NCI-H510A treated with DMSO at 0.1 percent for 48 hours (cell line): ENCODE measurements at regions not wholly inside any gene's neighbourhood (a gene's known extent, or its start where the extent isn't known, plus 50 kb on each side); places are given as distances from the start of the nearest gene placed in this dataset.
A peak's percentile ranks its signal among the peaks of the same experiment; 100 is the strongest.

Source experiments
- DNase-seq: peaks from one replicate; lab custom pipeline; 2025; lab: John Stamatoyannopoulos, UW

DNA sequence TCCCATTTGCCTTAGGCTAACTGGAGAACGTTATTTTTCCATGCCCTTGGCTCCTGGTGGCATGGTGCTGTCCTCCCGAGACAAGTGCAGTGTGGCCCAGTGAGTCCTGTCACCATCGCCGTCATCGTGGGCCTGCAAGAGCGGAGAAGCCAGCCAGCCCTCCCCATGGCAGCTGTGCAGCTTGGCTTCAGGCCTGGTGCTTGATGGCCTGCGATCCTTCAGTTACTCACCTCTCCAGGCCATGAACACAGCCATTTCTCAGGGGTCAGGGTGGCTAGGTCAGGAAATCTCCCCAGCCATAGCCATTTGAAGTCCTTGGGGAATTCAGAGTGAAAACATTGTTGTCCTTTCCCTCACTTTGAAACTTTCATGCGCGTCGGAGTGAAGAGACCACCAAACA lies 189.0 kb upstream of the RGMA start:
- no peak for DNase-seq

DNA sequence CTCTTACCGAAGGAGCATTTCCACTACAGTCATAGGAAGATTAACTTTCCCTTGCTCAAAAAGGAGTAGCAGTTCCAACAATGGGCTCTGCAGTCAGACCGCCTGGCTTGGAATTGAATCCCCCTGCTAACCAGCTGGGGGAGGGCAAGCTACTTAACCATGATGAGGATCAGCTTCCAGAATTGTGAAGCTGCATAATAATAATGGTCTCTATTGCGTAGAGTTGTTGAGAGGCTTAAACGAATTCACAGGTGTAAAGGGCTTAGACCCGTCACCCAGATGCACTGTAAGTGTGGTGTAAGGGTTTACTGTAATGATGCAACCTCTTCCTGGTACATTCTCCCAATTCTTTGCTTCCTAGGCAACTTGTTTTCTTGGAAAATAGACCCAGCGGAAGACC lies 185.2 kb upstream of the RGMA start:
- DNase-seq, result no peak

DNA sequence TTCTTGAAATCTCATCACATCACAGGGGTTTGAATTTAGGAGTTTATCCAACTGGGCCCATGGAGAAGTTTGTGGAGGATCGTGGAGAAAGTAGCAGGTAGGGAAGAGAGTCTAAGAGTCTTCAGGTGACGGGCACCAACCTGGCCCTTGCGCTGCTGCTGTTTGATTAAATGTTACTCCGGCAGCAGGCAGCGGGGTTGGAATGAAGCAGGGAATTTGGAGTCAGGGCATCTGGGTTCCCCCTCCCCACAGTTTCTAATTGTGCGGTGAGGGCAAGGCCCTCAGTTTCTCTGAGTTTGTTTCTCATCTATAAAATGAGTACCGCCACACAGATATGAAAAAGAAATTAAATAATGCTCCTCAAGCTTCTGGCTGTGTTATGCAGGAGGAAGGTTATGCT lies 182.9 kb upstream of the RGMA start:
- no peak for DNase-seq

DNA sequence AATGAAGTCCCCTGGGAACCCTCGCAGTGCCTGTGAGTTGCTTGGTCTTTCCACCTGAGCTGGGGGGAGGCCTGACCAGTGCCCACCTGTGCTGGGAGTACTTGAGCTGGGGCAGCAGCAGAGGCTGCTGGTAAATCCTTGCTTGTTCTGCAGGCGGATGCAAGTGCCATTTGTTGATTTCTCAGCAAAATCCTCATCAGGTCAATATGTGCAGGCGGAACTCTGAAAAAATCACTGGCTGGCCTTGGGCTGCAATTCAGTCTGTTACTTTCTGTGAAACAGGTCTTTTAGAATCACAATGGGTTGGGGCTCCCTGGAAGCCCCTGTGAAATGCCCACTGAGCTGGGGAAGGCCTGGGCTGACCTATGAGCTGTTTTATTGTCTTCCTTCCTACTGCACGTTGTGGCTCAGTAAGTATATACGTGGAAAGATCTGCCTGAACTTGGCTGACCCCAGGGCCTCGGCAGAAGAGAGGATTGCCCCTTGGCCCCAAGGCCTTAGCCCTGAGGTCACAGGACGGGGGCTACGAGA lies 182.0 kb upstream of the RGMA start:
- DNase-seq, result no peak

DNA sequence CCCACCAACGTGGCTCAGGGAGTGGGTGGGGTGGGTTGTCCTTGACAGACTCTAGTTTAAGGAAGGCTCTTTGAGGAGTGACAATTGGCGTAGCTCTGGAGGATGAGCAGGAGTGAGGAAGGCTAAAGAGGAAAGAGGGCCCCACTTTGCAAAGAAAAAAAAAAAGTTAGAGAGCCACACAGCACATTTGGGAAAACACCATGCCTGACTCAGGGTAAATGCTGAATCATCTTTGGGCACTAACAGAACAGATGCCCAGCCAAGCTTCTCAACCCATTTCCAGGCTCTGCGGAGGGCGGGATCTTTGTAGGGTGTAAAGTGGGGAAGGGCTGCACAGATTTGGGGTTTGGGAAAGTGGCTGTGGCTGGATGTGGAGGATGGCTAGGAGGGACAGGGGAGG lies 179.1 kb upstream of the RGMA start:
- no peak for DNase-seq

DNA sequence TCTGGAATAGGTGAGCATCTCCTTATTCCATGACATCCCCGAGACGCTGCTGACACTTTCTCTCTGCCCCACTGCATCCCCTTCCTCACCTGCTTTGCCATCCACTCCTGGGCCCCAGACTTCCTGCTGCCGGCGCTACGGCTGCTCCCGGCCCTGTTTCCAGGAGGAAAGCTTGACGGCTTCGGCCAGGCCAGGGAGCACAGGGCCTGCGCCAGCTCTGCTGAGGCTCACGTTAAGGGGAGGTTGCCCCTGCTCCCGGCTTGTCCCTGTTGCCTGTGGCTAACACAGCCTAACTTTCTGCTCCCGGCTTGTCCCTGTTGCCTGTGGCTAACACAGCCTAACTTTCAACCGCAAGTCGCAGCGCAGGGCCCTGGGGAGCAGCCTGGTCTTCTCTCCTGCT lies 177.3 kb upstream of the RGMA start:
- DNase-seq, result no peak

DNA sequence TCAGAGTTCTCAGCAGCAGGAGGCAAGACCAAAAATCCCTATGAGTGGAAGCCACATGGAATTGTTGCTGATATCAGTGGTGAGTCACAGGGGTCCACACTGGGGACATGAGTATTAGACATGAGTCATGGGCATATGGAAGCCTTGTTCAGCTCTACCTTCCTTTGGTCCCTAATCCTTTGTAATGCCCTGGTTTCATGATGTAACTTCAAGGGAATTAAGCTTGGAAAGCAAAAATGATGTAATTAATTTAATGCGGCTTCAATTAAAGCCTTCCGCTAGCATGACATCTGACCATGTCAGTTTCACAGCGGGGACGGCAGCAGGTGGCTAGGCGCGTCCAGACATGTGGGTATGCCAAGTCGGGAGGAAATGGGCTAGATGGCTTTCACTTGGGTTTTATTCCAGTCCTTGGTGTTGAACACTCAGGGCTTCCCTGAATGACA lies 176.1 kb upstream of the RGMA start:
- peak; percentile 2 for DNase-seq

DNA sequence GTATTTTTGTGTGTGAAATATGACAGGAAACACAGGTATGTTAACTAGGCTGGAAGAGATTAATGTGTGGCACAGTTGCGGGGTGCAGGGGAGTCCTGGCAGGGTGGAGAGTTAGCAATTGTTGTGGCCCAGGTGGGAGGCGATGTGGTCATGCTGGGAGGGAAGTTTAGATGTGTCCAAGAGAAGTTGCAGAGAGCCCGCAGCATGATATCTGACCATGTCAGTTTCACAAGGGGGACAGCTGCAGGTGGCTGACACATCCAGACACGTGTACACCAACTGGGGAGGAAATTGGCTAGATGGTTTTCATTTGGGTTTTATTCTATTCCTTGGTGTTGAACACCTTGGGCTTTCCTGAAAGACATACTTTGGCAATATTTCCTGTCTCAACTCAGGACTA lies 172.8 kb upstream of the RGMA start:
- no peak for DNase-seq

DNA sequence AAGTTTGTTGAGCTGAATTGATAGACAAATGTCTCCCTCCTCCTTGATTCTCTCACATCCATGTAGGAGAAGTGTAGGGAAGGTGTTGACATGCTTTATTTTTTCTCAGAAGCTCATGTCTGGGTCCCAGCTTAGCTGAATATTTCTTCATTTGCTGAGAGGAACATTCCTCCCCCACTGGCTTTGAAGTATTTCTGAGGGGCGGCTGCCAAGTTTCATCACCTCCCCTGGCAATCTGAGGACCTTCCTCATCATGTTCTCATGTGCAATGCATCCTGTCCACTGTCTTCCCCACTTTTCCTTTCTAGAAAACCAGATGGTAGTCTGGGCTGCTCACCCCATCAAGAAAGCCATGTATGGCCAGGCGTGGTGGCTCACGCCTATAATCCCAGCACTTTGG lies 168.9 kb upstream of the RGMA start:
- no peak for DNase-seq

DNA sequence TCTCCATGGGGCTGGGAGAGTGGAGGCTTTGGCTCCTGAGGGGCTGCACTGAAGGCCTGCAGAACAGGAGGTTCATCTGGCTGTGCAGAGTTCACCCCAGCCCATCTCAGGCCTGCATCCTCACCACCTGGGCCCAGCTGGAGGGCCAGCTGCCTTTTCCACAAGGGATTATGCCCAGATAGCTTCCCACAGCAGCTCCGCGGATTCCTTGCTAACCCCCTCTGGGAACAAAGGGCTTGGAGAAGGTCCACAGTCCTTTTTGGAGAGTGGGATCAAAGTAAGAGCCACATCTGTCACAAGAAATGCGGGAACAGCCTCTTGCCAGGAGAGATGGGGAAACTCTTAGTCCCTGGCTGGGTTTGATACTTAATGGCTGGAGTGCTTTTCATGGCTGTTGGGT lies 164.7 kb upstream of the RGMA start:
- no peak for DNase-seq

DNA sequence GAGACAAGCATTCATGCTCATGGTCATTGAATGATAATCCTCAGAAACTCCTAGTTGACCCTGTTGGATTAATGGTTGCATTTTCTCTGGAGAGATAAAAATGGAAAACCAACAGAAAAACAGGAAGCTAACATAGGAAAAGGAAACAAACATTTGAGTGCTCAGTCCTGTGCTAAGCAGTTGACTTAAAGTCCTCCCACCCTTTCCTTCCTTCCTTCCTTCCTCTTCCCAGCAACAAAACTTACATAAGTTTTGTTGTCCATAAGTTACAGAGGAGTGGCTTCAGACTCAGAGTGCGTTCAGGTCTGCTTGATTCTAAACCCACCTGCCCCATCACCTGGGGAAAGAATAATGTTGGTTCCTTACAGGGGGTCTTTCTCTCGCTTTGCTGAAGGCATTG lies 163.8 kb upstream of the RGMA start:
- DNase-seq, result no peak

DNA sequence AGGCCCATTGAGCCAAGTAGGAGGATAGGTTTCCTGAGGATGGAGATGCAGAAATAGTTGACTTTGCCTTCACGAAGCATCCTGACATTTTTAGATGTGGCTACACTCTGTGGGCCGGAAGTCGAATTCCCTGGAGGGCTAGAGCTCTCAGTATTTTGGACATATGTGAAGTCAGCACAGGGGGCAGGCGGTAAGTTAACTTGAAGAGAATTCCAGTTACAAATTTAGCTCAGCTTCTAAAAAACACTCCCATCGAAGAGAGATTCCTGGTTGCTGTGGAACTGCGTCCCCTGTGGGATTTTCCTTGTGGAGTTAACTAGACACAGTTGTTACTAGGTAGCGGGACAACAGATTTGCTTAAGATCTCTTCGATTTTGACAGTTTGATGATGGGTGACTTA lies 161.9 kb upstream of the RGMA start:
- DNase-seq, result no peak

DNA sequence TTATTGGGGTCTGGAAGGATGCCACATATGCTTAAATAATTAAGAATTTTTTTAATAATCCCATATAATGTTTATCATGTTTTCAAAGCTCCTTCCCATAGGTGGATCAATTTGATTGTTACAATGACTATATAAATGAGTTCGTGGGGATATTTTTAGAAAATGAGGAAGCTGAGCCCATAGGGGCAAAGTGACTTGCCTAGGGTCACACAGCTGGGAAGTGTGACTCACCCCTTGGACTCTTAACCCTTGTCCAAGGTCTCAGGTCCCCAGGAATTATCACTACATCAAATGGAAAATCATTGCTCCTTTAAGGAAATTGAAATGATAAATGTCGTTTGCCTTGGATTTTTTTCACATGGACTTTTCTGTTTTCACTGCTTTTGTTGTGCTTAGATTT lies 161.2 kb upstream of the RGMA start:
- no peak for DNase-seq

DNA sequence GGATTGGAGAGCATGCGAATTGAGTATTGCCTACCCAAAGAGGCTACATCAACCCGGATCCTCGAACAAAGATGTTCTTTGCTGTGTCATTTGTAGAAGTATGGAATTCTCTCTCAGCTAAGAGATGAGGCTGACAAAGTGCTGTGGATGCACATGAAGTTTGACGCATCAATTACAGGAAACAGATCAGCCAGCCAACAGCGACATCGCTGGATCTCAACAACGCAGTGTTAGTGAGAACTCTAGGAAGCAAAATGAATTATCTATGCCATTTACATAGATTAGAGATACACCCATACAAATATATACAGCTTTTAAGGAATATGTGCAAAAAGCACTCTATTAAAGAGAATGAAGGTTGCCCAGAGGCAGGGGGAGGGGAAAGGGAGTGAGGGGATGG lies 160.6 kb upstream of the RGMA start:
- DNase-seq, result no peak

DNA sequence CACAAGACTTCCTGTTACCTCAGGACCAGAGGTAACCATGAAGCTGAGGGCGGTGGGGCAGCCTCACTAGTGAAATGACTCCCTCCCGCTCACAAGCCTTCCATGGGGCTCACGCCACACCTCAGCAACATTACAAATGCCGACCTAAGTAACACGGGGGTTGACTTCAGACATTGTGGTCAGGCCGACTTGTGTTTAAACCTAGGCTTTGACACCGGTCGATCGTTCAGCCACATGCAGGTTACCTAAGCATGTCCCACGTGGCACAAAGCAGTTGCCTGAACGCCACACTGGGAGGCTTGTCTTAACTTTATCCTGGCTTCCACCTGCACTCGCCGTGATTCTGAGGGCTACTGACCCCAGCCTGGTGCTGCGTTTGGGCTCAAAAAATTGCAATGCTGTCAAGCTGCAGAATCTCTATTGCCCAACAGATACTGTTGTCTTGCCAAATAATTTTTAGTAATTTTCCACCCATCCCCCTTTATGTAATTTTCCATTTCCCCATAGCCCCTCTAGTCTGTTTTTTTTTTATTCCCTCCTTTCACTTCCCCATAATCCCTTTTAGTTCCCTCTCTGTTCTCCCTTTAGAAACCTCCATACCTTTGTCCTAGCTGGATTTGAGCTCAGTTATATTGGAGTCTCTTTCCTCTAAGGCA lies 158.6 kb upstream of the RGMA start:
- no peak for DNase-seq

DNA sequence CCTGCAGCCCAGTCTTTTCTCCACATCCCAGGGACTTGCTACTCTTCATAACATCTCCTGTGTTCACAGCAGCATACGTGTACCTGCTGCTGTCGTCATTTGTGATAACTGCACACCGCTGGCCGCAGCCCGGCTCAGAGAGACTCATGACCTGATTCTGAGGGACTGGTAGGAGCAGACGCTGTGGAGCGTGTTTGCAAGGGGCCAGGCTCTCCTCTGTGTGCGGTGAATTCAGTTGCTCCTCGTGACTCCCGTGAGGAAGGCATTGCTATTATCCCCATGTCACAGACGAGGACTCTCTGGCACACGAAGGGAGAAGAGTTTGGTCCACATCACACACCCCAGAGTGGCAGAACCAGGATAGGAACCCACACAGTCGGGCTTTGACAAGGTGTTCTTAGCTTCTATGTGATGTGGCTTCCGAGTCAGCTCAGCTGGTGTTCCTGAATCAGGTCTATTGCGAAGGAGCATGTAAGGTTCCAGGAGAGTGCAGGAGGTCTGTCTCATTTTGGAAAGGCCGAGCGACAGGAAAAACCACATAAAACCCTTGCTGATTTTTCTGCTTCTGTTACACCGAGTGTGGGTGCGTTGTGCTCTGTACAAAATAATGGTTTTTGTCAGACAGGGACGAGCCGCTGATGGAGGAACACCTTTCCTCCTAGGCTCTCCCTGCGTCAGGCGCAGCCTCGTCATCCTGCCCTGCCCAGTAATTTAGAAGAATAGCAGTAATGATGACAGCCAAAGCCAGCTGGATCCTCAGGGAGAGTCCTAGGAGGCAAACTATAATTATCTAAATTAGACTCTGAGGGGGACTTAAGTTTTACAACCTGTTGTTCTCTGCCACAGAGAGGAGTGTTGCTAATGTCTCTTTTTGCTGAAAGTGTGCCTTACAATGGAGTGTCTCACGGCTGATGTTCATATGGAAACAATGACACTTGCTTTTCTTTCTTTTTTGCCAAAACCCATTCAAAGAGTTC lies 157.5 kb upstream of the RGMA start:
- DNase-seq, result no peak

DNA sequence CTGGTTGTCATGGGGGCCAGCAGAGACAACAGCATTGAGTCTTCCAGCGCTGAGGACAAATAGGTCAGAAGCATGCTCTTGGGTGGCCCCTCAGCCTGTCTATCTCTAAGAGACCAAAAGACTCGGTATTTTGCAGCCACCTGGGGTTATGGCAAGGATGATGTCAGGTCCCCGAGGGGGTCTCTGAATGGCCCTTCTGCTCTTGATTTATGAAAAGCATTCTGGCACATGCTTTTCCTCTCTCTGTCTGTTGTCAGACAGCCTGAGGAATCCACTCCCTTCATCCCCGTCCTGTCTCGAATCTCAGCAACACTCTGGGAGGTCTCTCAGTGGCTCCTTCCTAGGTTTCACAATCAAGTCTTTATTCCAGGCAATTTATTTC lies 156.6 kb upstream of the RGMA start:
- no peak for DNase-seq

DNA sequence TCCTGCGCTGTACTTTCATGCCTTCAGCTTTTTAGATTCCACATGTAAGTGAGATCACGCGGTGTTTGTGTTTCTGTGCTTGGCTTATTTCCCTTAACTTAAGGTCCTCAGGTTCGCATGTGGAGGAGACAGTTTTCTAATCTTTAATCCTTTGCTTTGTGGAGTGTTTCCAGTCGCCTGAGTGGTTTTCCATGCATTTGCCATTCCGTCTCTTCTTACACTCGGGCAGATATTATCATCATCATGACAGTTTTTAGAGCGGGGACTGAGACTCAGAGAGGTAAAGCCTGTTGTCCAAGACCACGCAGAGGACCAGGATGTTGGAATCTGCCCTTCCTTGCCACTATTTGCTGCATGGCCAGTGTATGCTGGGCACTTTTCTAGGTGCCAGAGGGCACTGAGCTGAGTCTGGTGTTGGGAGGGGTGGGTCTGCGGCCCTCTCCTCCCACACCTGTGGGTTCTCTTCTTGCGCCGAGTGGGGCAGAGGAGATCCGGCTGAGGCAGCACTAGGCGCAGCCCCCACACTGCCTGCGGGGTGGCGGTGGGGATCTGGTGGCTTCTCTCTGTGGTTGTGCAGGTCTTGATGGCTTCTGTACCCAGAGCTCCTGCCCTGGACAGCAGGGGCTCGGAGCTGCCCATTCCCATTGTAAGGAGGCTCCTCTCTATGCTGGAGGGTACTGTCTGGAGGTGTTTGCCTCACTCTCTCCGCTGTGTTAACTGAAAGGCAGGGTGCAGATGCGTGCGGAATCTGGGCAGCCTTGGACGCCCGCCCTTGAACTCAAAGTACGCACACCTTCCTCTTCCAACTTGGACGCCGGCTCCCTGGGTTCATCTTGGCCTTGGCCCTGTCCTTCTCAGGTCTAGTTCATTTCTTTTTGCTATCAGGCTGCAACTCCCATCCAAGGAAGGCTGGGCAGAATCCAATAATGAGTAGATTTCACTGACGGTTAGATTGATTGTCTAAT lies 156.0 kb upstream of the RGMA start:
- no peak for DNase-seq

DNA sequence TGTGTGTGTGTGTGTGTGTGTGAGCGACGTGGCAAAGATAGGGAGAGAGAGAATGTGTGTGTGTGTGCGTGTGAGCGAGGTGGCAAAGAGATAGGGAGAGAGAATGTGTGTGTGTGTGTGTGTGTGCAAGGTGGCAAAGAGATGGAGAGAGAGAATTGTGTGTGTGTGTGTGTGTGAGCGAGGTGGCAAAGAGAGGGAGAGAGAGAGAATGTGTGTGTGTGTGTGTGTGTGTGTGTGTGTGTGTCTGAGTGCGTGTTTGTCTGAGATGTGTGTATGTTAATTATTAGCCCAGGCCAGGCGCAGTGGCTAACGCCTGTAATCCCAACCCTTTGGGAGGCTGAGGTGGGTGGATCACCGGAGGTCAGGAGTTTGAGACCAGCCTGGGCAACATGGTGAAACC lies 154.6 kb upstream of the RGMA start:
- no peak for DNase-seq

DNA sequence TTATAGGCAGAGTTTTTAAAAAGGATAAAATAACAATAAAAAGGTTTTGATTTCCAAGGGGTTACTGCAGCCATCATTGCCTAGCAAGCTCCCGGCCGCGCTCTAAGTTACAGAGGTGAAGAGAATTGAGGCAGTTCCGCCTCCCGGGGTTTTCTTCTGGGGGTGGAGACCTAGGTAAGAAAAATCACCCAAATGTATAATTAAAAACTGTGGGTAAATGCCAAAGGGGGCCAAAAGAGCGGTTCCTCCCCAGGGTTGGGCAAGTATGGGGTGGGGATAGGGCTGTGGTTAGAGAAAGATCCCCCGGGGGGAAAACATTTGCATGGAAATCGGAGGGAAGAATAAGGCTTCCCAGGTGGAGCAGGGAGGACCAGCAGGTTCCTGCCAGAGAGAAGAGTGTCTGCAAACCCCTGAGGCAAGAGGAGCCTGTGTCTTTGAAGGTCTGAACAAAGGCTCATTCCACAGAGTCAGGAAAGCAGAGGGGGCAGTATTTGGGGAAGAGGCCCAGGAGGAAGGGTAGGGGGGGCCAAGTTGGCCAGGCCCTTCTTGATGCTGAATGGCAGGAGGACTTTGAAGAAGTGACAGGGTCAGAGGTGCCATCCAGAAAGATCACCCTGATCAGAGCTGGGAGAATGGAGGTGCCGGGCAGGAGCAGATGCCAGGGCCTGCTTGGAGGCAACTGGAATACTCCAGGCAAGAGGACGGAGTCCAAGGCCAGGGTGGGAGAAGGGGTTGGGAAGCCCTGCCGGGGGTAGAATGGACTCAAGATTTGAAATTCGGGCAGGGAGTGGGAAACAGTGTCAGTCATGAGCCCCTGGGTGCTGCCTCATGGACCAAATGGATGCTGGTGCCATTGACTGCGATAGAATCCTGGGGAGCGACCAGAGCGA lies 152.9 kb upstream of the RGMA start:
- DNase-seq, result no peak

DNA sequence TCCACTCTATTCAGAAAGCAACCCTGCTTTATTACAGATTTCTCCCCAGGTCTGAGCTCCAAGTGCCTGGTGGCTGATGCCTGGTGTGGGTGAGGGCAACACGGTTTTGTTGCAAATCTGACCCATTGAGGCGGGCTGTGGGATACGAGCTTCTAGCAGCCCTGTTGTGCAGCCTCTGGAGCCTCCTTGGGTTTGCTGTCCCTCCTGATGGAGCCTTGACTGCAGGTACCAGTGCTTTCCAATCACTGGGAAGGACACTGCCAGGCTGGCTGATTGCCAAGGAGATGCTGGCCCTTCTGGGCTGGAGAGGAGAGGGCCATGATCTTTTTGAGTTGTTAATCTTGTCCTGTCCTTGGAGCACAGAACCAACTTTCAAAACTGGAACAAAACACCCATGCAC lies 151.0 kb upstream of the RGMA start:
- DNase-seq, result no peak
